ENCODE measurements at regions not wholly inside any gene's neighbourhood (a gene's known extent, or its start where the extent isn't known, plus 50 kb on each side); places are given as distances from the start of the nearest gene placed in this dataset.
"Not testable (repeated sequence)": the region's sequence is repeated elsewhere in the genome, so short reads cannot be mapped to it uniquely, and the experiment has no call there.

DNA sequence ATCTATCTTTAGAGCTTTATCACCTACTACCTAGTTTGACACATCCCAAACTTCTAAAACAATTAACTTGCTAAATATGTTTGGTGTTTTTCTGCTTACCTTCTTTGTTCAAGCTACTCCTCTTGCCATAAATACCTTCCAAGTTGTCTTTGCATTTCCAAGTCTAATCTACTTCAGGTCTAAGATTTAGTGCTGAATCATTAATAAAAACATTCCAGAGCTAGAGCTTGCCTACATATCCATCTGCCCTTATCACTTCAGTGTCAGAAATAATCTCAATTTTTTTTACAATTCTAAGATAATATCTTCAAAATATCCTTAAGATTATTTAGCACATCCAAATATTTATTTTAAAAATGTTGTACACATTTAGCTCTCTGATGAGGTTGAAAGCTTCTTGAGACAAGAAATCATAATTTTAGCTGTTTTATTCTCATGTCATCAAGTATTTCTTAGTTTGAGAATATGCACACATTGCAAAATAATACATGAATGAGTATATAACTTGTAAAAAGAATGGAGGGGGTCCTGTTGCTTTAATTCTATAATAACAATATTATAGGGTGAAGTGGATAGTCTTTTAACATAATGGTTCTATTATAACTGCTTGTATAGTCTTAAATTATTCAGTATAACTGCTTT is 466.3 kb downstream of the SEMA3D start:
- TF ChIP-seq, protein P1, sequence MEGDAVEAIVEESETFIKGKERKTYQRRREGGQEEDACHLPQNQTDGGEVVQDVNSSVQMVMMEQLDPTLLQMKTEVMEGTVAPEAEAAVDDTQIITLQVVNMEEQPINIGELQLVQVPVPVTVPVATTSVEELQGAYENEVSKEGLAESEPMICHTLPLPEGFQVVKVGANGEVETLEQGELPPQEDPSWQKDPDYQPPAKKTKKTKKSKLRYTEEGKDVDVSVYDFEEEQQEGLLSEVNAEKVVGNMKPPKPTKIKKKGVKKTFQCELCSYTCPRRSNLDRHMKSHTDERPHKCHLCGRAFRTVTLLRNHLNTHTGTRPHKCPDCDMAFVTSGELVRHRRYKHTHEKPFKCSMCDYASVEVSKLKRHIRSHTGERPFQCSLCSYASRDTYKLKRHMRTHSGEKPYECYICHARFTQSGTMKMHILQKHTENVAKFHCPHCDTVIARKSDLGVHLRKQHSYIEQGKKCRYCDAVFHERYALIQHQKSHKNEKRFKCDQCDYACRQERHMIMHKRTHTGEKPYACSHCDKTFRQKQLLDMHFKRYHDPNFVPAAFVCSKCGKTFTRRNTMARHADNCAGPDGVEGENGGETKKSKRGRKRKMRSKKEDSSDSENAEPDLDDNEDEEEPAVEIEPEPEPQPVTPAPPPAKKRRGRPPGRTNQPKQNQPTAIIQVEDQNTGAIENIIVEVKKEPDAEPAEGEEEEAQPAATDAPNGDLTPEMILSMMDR (IDR thresholded peaks at IDR 0.05; ENCODE audit: borderline replicate concordance, insufficient read depth, low read depth, low read length) = no peak
- no peak overlapping the region for H3K4me3 ChIP-seq (ENCODE audit: low read depth, low read length)

DNA sequence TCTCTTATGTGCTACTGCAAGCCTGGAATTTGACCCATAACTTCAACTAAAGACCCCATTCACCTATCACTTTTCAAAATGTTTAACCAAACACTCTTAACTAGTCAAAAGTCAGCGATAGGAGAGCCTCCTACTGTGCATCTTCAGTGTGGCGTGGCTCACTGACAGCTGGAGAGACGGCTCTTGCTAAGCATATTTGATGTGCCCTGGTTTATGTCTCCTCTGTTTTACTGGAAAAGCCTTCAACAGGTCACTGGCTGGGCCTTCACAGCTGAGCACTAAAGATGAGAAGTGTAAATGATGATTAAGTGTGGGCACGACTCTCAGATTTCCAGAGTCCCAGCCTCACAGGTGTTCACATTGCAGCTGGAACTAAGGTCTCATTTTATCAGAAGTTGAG is 472.1 kb downstream of the SEMA3D start:
- TF ChIP-seq, protein P1 (IDR thresholded peaks at IDR 0.05; ENCODE audit: borderline replicate concordance, insufficient read depth, low read depth, low read length) = no peak
- no peak overlapping the region for H3K4me3 ChIP-seq (ENCODE audit: low read depth, low read length)

- TF ChIP-seq, protein P1 (IDR thresholded peaks at IDR 0.05; ENCODE audit: borderline replicate concordance, insufficient read depth, low read depth, low read length) = no peak
- H3K4me3 ChIP-seq (ENCODE audit: low read depth, low read length) = no peak overlapping the region
Measured at GRCh38 chr7:84712374-84713121, 474.3 kb downstream of the SEMA3D start.

GRCh38 chr7:84710538-84710937 is 476.3 kb downstream of the SEMA3D start:
- H3K4me3 ChIP-seq (ENCODE audit: low read depth, low read length) = not testable (repeated sequence)

DNA sequence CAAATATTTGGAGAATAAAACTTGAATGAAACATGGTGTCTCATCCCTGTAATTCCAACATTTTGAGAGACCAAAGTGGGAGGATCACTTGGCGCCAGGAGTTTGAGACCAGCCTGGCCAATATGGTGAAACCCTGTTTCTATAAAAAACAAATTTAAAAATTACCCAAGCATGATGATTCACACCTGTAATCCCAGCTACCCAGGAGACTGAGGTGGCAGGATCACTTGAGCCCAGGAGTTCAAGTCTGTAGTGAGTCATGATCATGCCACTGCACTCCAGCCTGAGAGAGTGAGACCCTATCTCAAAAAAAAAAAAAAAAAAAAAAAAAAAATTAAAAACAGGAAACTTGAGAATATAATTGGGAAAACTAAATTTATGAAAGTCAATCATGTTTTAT is 481.1 kb downstream of the SEMA3D start:
- TF ChIP-seq, protein P1 (IDR thresholded peaks at IDR 0.05; ENCODE audit: borderline replicate concordance, insufficient read depth, low read depth, low read length) = no peak
- H3K4me3 ChIP-seq (ENCODE audit: low read depth, low read length) = no peak overlapping the region

GRCh38 chr7:84705079-84705478 is 481.8 kb downstream of the SEMA3D start:
- no peak overlapping the region for H3K4me3 ChIP-seq (ENCODE audit: low read depth, low read length)
- TF ChIP-seq, protein P1 (IDR thresholded peaks at IDR 0.05; ENCODE audit: borderline replicate concordance, insufficient read depth, low read depth, low read length) = no peak

DNA sequence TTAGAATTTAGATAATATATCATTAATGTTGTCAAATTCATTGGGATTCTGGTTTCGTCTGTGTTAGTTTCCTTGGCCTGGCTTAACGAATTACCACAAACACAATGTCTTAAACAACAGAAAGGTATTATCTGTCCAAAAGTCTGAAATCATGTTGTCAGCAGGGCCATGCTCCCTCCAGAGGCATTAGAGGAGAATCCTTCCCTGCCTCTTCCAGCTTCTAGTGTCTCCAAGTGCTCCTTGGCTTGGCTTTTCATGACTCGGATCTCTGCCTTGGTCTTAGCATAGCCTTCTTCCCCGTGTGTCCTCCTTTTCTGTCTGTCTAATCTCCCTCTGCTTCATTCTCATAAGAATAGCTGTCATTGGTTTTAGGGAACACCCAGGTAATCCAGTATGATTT is 482.5 kb downstream of the SEMA3D start:
- no peak overlapping the region for H3K4me3 ChIP-seq (ENCODE audit: low read depth, low read length)
- TF ChIP-seq, protein P1 (IDR thresholded peaks at IDR 0.05; ENCODE audit: borderline replicate concordance, insufficient read depth, low read depth, low read length) = no peak

Data from GM12875 (cell line).